NCI-H446 treated with DMSO at 0.1 percent for 48 hours (cell line): ENCODE measurements at regions not wholly inside any gene's neighbourhood (a gene's known extent, or its start where the extent isn't known, plus 50 kb on each side); places are given as distances from the start of the nearest gene placed in this dataset.
A peak's percentile ranks its signal among the peaks of the same experiment; 100 is the strongest.

Experiments used
- DNase-seq: peaks from one replicate; lab custom pipeline; 2025; lab: John Stamatoyannopoulos, UW

GRCh38 chr10:10302689-10303088, 715.0 kb upstream of the CELF2 start:
- DNase-seq = no peak

GRCh38 chr10:10307036-10307435, 710.6 kb upstream of the CELF2 start:
- no peak for DNase-seq

GRCh38 chr10:10307551-10307950, 710.1 kb upstream of the CELF2 start:
- no peak for DNase-seq

- DNase-seq = no peak
These were observed 707.2 kb upstream of the CELF2 start for GRCh38 chr10:10310498-10310897.

GRCh38 chr10:10311966-10312365, 705.7 kb upstream of the CELF2 start:
- DNase-seq = no peak

GRCh38 chr10:10313149-10313835, 704.4 kb upstream of the CELF2 start:
- DNase-seq = no peak

GRCh38 chr10:10314626-10315025, 703.0 kb upstream of the CELF2 start:
- no peak for DNase-seq

- DNase-seq = no peak
These were observed 701.7 kb upstream of the CELF2 start for GRCh38 chr10:10315989-10316388.

- no peak for DNase-seq
These were observed 700.5 kb upstream of the CELF2 start for GRCh38 chr10:10317151-10317550.

GRCh38 chr10:10318856-10319255, 698.8 kb upstream of the CELF2 start:
- no peak for DNase-seq

GRCh38 chr10:10320956-10321355, 696.7 kb upstream of the CELF2 start:
- peak; percentile 11 for DNase-seq

- no peak for DNase-seq
These were observed 691.6 kb upstream of the CELF2 start for GRCh38 chr10:10326116-10326515.

- DNase-seq = no peak
These were observed 689.7 kb upstream of the CELF2 start for GRCh38 chr10:10327934-10328333.

GRCh38 chr10:10330418-10330817, 687.3 kb upstream of the CELF2 start:
- no peak for DNase-seq

- DNase-seq = no peak
These were observed 684.9 kb upstream of the CELF2 start for GRCh38 chr10:10332786-10333185.

- no peak for DNase-seq
These were observed 684.0 kb upstream of the CELF2 start for GRCh38 chr10:10333622-10334021.

- no peak for DNase-seq
These were observed 679.3 kb upstream of the CELF2 start for GRCh38 chr10:10338339-10338738.

- DNase-seq = no peak
These were observed 671.1 kb upstream of the CELF2 start for GRCh38 chr10:10346390-10347150.

- DNase-seq = no peak
These were observed 667.6 kb upstream of the CELF2 start for GRCh38 chr10:10350050-10350449.

GRCh38 chr10:10351451-10351850, 666.2 kb upstream of the CELF2 start:
- DNase-seq = no peak

- no peak for DNase-seq
These were observed 664.3 kb upstream of the CELF2 start for GRCh38 chr10:10353326-10353868.

GRCh38 chr10:10359263-10359662, 658.4 kb upstream of the CELF2 start:
- no peak for DNase-seq

GRCh38 chr10:10361301-10361885, 656.3 kb upstream of the CELF2 start:
- DNase-seq = no peak
